ENCODE measurements at regions not wholly inside any gene's neighbourhood (a gene's known extent, or its start where the extent isn't known, plus 50 kb on each side); places are given as distances from the start of the nearest gene placed in this dataset.

DNA sequence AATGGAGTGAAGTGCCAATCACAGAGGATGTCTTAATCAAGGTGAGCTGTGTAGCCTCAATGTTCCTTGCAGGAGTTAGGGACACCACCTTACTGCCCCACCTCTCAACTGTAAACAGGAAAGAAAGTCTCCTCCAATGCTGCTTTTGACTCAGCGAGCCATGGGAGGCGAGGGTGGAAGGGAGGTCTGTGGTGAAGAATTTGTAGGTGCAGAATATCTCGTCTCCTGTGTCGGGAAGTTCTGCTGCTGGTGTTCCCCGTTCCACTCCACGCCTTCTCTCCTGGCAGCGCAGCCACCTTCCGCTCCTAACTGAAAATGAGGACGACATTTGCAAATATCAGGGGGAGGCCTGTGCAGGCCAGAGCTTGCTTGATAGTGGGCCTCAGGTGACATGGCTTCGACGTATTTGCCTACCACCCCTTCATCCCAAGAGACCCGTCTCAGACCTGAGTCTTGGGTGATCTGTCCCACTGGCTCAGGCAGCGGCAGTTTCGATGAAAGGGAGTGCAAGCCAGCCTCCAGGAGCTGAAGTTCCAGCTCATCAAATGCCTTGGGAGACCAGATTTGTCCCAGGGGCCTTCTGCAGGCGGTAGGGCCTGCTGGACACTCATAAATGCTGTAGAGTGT lies 368.3 kb upstream of the C1orf174 start:
- Histone ChIP-seq H3K9me2 (replicated peaks; ENCODE audit: insufficient read depth, low read length) (no peaks in the 10 kb centered on the region), H2AFZ (ENCODE audit: low read depth, low read length, severe bottlenecking) (no peak overlapping the region), H3K36me3 (ENCODE audit: low read length) (no peaks in the 10 kb centered on the region), H3K79me2 (ENCODE audit: insufficient read depth, low read length) (no peaks in the 10 kb centered on the region), H3K4me3 (ENCODE audit: insufficient read depth, low read length, poor library complexity, severe bottlenecking) (no peak overlapping the region), H3K27me3 (ENCODE audit: low read length) (no peaks in the 10 kb centered on the region), H3K9me3 (ENCODE audit: insufficient read depth, low read length) (no peaks in the 10 kb centered on the region), H3F3A (ENCODE audit: insufficient read depth) (no peaks in the 10 kb centered on the region), H3K4me2 (ENCODE audit: low read depth, low read length, poor library complexity, severe bottlenecking) (no peak overlapping the region), H4K20me1 (ENCODE audit: low read depth, low read length) (no peaks in the 10 kb centered on the region), H3K9ac (ENCODE audit: low read length) (no peak overlapping the region), H3K27ac (ENCODE audit: low read depth, low read length) (no peak overlapping the region)
- TF ChIP-seq, protein P1, sequence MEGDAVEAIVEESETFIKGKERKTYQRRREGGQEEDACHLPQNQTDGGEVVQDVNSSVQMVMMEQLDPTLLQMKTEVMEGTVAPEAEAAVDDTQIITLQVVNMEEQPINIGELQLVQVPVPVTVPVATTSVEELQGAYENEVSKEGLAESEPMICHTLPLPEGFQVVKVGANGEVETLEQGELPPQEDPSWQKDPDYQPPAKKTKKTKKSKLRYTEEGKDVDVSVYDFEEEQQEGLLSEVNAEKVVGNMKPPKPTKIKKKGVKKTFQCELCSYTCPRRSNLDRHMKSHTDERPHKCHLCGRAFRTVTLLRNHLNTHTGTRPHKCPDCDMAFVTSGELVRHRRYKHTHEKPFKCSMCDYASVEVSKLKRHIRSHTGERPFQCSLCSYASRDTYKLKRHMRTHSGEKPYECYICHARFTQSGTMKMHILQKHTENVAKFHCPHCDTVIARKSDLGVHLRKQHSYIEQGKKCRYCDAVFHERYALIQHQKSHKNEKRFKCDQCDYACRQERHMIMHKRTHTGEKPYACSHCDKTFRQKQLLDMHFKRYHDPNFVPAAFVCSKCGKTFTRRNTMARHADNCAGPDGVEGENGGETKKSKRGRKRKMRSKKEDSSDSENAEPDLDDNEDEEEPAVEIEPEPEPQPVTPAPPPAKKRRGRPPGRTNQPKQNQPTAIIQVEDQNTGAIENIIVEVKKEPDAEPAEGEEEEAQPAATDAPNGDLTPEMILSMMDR (IDR thresholded peaks at IDR 0.05; ENCODE audit: insufficient read depth, low read length, poor library complexity, severe bottlenecking), result no peak
- no peak for TF ChIP-seq EZH2phosphoT487 (conservative IDR thresholded peaks at IDR 0.05; ENCODE audit: low read length)

DNA sequence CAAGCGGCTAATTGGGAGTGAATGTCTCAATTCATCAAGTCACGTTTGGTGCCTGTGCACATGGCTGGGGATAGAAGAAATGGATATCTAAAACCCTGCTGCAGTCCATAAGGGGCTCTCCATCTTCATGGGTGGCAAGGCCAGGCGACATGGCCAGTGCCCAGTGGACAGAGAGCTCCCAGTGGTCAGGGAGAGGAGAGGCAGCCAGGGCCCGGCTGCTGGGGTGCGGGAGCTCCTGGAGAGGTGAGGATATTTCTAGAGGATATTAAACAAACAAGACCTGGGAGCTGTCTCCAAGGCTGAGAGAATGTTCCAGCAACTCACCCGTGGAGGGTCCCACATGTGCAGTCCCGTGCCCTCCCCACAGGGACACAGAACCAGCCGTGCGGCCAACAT lies 368.8 kb upstream of the C1orf174 start:
- TF ChIP-seq EZH2phosphoT487 (conservative IDR thresholded peaks at IDR 0.05; ENCODE audit: low read length), result no peak
- TF ChIP-seq, protein P1 (IDR thresholded peaks at IDR 0.05; ENCODE audit: insufficient read depth, low read length, poor library complexity, severe bottlenecking), result no peak

DNA sequence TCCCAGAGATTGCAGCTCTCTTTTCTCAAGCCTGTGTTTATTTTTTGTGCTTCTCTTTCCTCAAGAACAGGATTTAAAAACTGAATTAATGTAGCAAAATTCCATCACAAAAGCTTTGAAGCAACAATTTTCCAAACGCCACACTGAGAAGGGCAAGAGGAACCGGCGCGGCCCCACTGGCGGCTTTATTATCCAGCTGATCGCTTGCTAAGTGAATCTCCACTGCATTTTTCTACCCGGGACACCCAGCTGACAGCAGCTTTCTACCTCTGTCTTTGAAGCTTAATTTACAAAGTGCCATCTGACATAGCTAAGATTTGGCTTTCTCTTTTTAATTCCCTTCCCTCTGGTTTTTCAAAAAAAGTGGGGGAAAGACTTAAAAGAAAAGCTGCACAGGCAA lies 369.3 kb upstream of the C1orf174 start:
- Histone ChIP-seq H4K20me1 (ENCODE audit: low read depth, low read length) (no peaks in the 10 kb centered on the region), H3K9ac (ENCODE audit: low read length) (no peak overlapping the region), H3K4me3 (ENCODE audit: insufficient read depth, low read length, poor library complexity, severe bottlenecking) (no peak overlapping the region), H3K4me2 (ENCODE audit: low read depth, low read length, poor library complexity, severe bottlenecking) (no peak overlapping the region), H3K9me3 (ENCODE audit: insufficient read depth, low read length) (no peaks in the 10 kb centered on the region), H3F3A (ENCODE audit: insufficient read depth) (no peaks in the 10 kb centered on the region), H3K27ac (ENCODE audit: low read depth, low read length) (no peak overlapping the region), H3K79me2 (ENCODE audit: insufficient read depth, low read length) (no peaks in the 10 kb centered on the region), H3K27me3 (ENCODE audit: low read length) (no peaks in the 10 kb centered on the region), H2AFZ (ENCODE audit: low read depth, low read length, severe bottlenecking) (no peak overlapping the region), H3K9me2 (replicated peaks; ENCODE audit: insufficient read depth, low read length) (no peaks in the 10 kb centered on the region), H3K36me3 (ENCODE audit: low read length) (no peaks in the 10 kb centered on the region)
- TF ChIP-seq EZH2phosphoT487 (conservative IDR thresholded peaks at IDR 0.05; ENCODE audit: low read length), result no peak
- TF ChIP-seq, protein P1 (IDR thresholded peaks at IDR 0.05; ENCODE audit: insufficient read depth, low read length, poor library complexity, severe bottlenecking), result no peak

More for the DNA sequence above, 368.8 kb upstream of the C1orf174 start:
- H3K9me2 ChIP-seq (replicated peaks; ENCODE audit: insufficient read depth, low read length), result no peaks in the 10 kb centered on the region
- no peaks in the 10 kb centered on the region for H3K9me3 ChIP-seq (ENCODE audit: insufficient read depth, low read length)
- no peak overlapping the region for H3K9ac ChIP-seq (ENCODE audit: low read length)
- H3K4me2 ChIP-seq (ENCODE audit: low read depth, low read length, poor library complexity, severe bottlenecking), result no peak overlapping the region
- no peak overlapping the region for H2AFZ ChIP-seq (ENCODE audit: low read depth, low read length, severe bottlenecking)
- H3K79me2 ChIP-seq (ENCODE audit: insufficient read depth, low read length), result no peaks in the 10 kb centered on the region
- no peaks in the 10 kb centered on the region for H3K27me3 ChIP-seq (ENCODE audit: low read length)
- H3K4me3 ChIP-seq (ENCODE audit: insufficient read depth, low read length, poor library complexity, severe bottlenecking), result no peak overlapping the region
- no peaks in the 10 kb centered on the region for H4K20me1 ChIP-seq (ENCODE audit: low read depth, low read length)
- no peak overlapping the region for H3K27ac ChIP-seq (ENCODE audit: low read depth, low read length)
- no peaks in the 10 kb centered on the region for H3K36me3 ChIP-seq (ENCODE audit: low read length)
- no peaks in the 10 kb centered on the region for H3F3A ChIP-seq (ENCODE audit: insufficient read depth)
